ENCODE measurements at regions not wholly inside any gene's neighbourhood (a gene's known extent, or its start where the extent isn't known, plus 50 kb on each side); places are given as distances from the start of the nearest gene placed in this dataset.

DNA sequence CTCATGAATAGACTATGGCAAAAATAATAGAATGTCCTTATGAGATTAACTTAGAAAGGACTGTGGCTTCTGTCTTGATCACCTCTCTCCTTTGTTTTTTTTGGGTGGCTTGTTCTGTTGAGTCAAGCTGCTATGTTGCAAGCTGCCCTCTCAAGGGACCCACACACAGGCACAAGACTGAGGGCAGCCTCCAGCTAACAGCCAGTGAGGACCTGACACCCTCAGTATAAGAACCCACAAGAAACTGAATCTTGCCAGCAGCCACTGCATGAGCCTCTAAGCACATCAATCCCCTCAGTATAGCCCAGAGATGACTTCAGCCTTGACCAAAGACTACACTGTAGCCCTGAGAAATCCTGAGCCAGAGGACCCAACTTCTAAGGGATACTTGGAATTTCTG is 361.1 kb downstream of the MCTP2 start:
- no peak for TF ChIP-seq CTCF (IDR thresholded peaks at IDR 0.05; ENCODE audit: low read depth, low read length)
- no peaks in the 10 kb centered on the region for H3K4me1 ChIP-seq
- no peak overlapping the region for H3K4me3 ChIP-seq (ENCODE audit: low read depth, low read length)
- H3K36me3 ChIP-seq: no peaks in the 10 kb centered on the region
- no peaks in the 10 kb centered on the region; the same call in 1 of the 2 replicates for H3K27me3 ChIP-seq
- H3K9me3 ChIP-seq: no peaks in the 10 kb centered on the region
- DNase-seq: no peak

GRCh38 chr15:94596707-94597106 is 365.3 kb downstream of the MCTP2 start:
- H3K27me3 ChIP-seq: no peaks in the 10 kb centered on the region; the same call in 1 of the 2 replicates
- H3K4me1 ChIP-seq: no peaks in the 10 kb centered on the region
- DNase-seq: no peak
- no peaks in the 10 kb centered on the region for H3K9me3 ChIP-seq
- H3K4me3 ChIP-seq (ENCODE audit: low read depth, low read length): no peak overlapping the region
- no peaks in the 10 kb centered on the region for H3K36me3 ChIP-seq
- no peak for TF ChIP-seq CTCF (IDR thresholded peaks at IDR 0.05; ENCODE audit: low read depth, low read length)

- no peaks in the 10 kb centered on the region for H3K4me1 ChIP-seq
- no peaks in the 10 kb centered on the region for H3K9me3 ChIP-seq
- no peaks in the 10 kb centered on the region; the same call in 1 of the 2 replicates for H3K27me3 ChIP-seq
- H3K4me3 ChIP-seq (ENCODE audit: low read depth, low read length): no peak overlapping the region
- DNase-seq: no peak
- H3K36me3 ChIP-seq: no peaks in the 10 kb centered on the region
- TF ChIP-seq CTCF (IDR thresholded peaks at IDR 0.05; ENCODE audit: low read depth, low read length): no peak
These were observed 369.1 kb downstream of the MCTP2 start for GRCh38 chr15:94600505-94600904.

DNA sequence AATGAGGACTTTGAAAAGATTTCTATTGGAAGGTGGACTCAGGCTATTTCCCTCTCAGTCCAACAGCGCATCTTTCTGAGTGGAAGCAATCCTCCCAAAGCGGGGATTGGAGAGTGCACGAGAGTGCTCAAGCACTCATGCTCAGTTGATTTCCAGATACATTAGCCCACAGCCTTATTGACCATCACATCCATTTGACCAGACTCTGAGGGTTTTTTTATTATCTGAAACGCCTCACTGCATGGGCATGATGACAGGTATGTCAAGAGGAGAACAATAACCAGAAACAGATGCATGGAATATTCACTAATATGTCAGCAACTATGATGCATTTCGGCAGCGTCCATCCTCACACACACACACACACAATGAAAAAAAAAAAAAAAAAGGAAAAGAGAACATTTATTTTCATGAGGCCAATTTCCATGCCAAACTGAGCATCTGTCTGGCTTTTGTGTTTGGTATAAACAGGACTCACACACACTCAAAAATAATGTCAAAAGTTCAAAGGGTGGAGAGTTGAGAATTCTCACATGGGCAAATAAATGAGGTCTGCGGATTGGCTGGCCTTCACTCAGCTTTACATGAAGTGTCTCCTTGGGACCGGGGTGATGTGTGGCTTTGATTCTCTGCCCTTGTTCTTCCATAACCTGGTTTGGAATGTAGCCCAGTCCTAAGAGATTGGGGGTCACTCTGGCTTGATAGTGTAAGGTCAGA is 371.6 kb downstream of the MCTP2 start:
- Histone ChIP-seq H3K9me3 (no peaks in the 10 kb centered on the region), H3K4me3 (ENCODE audit: low read depth, low read length) (no peak overlapping the region), H3K36me3 (no peaks in the 10 kb centered on the region), H3K4me1 (no peaks in the 10 kb centered on the region), H3K27me3 (no peaks in the 10 kb centered on the region)
- no peak for TF ChIP-seq CTCF (IDR thresholded peaks at IDR 0.05; ENCODE audit: low read depth, low read length)
- no peak for DNase-seq

DNA sequence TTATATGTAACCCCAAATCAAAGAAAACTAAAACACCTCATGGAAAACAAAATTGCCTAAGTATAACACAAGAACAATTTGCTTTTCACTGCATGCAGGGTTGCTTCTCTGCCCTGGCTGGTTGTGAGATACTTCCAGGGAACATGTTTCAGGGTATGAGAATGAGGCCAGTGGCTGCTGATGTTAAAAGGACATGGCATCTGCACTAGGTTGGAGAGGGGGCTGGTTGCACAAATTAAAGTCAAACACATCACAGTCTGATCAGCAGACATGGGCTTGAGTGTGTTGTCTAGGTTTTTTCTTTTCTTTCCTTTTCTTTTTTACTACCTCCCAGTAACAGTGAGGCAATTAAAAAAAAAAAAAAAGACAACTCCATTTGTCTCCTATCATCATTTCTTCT is 374.9 kb downstream of the MCTP2 start:
- TF ChIP-seq CTCF (IDR thresholded peaks at IDR 0.05; ENCODE audit: low read depth, low read length): no peak
- Histone ChIP-seq H3K36me3 (no peaks in the 10 kb centered on the region), H3K4me3 (ENCODE audit: low read depth, low read length) (no peak overlapping the region), H3K4me1 (no peaks in the 10 kb centered on the region), H3K9me3 (no peaks in the 10 kb centered on the region), H3K27me3 (no peaks in the 10 kb centered on the region)
- no peak for DNase-seq

- H3K4me1 ChIP-seq: no peaks in the 10 kb centered on the region
- no peaks in the 10 kb centered on the region for H3K27me3 ChIP-seq
- no peak for TF ChIP-seq CTCF (IDR thresholded peaks at IDR 0.05; ENCODE audit: low read depth, low read length)
- no peak for DNase-seq
- H3K4me3 ChIP-seq (ENCODE audit: low read depth, low read length): no peak overlapping the region
- H3K36me3 ChIP-seq: no peaks in the 10 kb centered on the region
- no peaks in the 10 kb centered on the region; the same call in 1 of the 2 replicates for H3K9me3 ChIP-seq
These were observed 375.9 kb downstream of the MCTP2 start for GRCh38 chr15:94607176-94607654.
